Body of pancreas (tissue), 4 donors: ENCODE measurements at regions not wholly inside any gene's neighbourhood (a gene's known extent, or its start where the extent isn't known, plus 50 kb on each side); places are given as distances from the start of the nearest gene placed in this dataset.

Experiments used
- ATAC-seq: fragments of 150-250 bp; one replicate; pipeline ENCODE4 v1.9.1; 2016
- DNase-seq, 4 donors: peaks; one replicate each; pipeline ENCODE4 v3.0.0-alpha.2; 2019
- H3K27ac ChIP-seq, 4 donors: fragments of 200-600 bp; sonication (generic); 1 replicate in 3 of 4; 2 replicates in 1 of 4; pipeline versions ENCODE4 v1.5.1 to v1.6.1; 2016 to 2019; ENCODE audit warnings: mild to moderate bottlenecking in 1 of 4, mixed read lengths in 1 of 4, moderate library complexity in 1 of 4
- H3K27me3 ChIP-seq, 2 donors: fragments of 200-600 bp; sonication (generic); one replicate each; pipeline ENCODE4 v1.6.0; 2016; ENCODE audit warnings: mild to moderate bottlenecking in 1 of 2
- H3K36me3 ChIP-seq, 2 donors: fragments of 200-600 bp; sonication (generic); replicated peaks in 1 of 2; 2 replicates each; pipeline ENCODE4 v1.5.1; 2016; ENCODE audit warnings: low read depth in 2 of 2; ENCODE audit not compliant: insufficient read depth in 1 of 2
- H3K4me1 ChIP-seq: fragments of 200-600 bp; sonication (generic); one replicate; pipeline ENCODE4 v1.6.0; 2016
- H3K4me3 ChIP-seq, 2 donors: fragments of 200-600 bp; sonication (generic); 1 replicate in 1 of 2; 2 replicates in 1 of 2; pipeline ENCODE4 v1.5.1; 2016 to 2019
- H3K9me3 ChIP-seq, 3 donors: fragments of 200-600 bp; sonication (generic); 1 replicate in 2 of 3; 2 replicates in 1 of 3; pipeline ENCODE4 v1.5.1; 2016
- CTCF ChIP-seq, 7 experiments: fragments of 450-650 bp in 4 of 7; fragments of 200-600 bp in 3 of 7; sonication (generic) in 3 of 7; IDR thresholded peaks; one replicate each; pipeline ENCODE4 v1.5.1; 2016 to 2019; ENCODE audit warnings: antibody characterized with exemption in 7 of 7
- POLR2A ChIP-seq, 3 donors: fragments of 450-650 bp; IDR thresholded peaks; one replicate each; pipeline ENCODE4 v1.6.1; 2016; ENCODE audit warnings: antibody characterized with exemption in 3 of 3, mild to moderate bottlenecking in 2 of 3
- WGBS, 2 donors: methylation state at CpG; one replicate each; pipeline ENCODE4 v1.1.5; 2017; 5-methylcytosine and 5-hydroxymethylcytosine counted together
- intact Hi-C: fragments of 100-400 bp; cut with DNase I; formaldehyde crosslinking; loops from one replicate; pipeline ENCODE4 v1.15.1; 2023

- no peak for ATAC-seq
- DNase-seq, result no peak
- Histone ChIP-seq H3K27me3 (no peaks in the 10 kb centered on the region), H3K4me3 (no peak overlapping the region), H3K36me3 (no peaks in the 10 kb centered on the region), H3K4me1 (no peaks in the 10 kb centered on the region), H3K27ac (no peak overlapping the region), H3K9me3 (no peaks in the 10 kb centered on the region)
- intact Hi-C loops, result no loop called here
- no peak for TF ChIP-seq CTCF (IDR thresholded peaks at IDR 0.05)
- TF ChIP-seq POLR2A (IDR thresholded peaks at IDR 0.05), result no peak
- 75 to 89% methylated on average over 2 of the region's 2 CpGs for WGBS, 2 donors
Observed at GRCh38 chr5:120354126-120354525, 110.0 kb upstream of the PRR16 start.

GRCh38 chr5:120358949-120359348 is 105.2 kb upstream of the PRR16 start:
- no peak for DNase-seq
- WGBS, 2 donors, result 73 to 80% methylated on average over 3 of the region's 3 CpGs
- no peaks in the 10 kb centered on the region for H3K36me3 ChIP-seq
- no peaks in the 10 kb centered on the region for H3K9me3 ChIP-seq
- no peak for ATAC-seq
- no peaks in the 10 kb centered on the region for H3K27me3 ChIP-seq
- H3K27ac ChIP-seq, result no peak overlapping the region
- H3K4me3 ChIP-seq, result no peak overlapping the region
- no peaks in the 10 kb centered on the region for H3K4me1 ChIP-seq
- TF ChIP-seq CTCF (IDR thresholded peaks at IDR 0.05) (no peak), POLR2A (IDR thresholded peaks at IDR 0.05) (no peak)
- intact Hi-C loops, result no loop called here

DNA sequence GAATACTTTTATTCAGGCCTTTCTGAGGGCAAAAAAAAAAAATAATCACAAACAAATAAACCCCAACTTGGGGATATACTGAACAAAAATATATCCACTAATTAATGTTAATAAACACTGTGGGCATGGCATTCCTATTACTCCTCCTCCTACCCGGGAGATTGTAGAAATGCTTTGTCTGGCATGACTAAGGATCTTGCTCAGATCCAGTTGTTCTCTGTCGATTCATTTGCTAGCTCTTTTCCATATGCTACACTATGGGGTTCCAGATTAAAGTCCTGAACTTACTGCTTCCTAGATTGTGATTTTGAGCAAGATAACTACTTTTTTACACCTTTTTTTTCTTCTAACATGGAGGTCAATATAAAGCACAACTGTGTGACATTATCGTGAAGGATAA is 102.2 kb upstream of the PRR16 start:
- H3K9me3 ChIP-seq, result no peaks in the 10 kb centered on the region
- no peaks in the 10 kb centered on the region for H3K36me3 ChIP-seq
- intact Hi-C loops, result no loop called here
- H3K27me3 ChIP-seq, result no peaks in the 10 kb centered on the region
- no peak overlapping the region for H3K27ac ChIP-seq
- no peaks in the 10 kb centered on the region for H3K4me1 ChIP-seq
- WGBS, 2 donors, result 61 to 64% methylated on average over 3 of the region's 3 CpGs
- no peak for TF ChIP-seq POLR2A (IDR thresholded peaks at IDR 0.05)
- TF ChIP-seq CTCF (IDR thresholded peaks at IDR 0.05), result no peak
- ATAC-seq (no peak), DNase-seq (no peak)
- H3K4me3 ChIP-seq, result no peak overlapping the region

GRCh38 chr5:120362426-120362825 is 101.7 kb upstream of the PRR16 start:
- Histone ChIP-seq H3K27ac (no peak overlapping the region), H3K27me3 (no peaks in the 10 kb centered on the region), H3K4me1 (no peaks in the 10 kb centered on the region), H3K36me3 (no peaks in the 10 kb centered on the region), H3K4me3 (no peak overlapping the region), H3K9me3 (no peaks in the 10 kb centered on the region)
- 80 to 86% methylated on average over 5 of the region's 5 CpGs for WGBS, 2 donors
- intact Hi-C loops, result no loop called here
- no peak for ATAC-seq
- TF ChIP-seq CTCF (IDR thresholded peaks at IDR 0.05), result no peak
- no peak for TF ChIP-seq POLR2A (IDR thresholded peaks at IDR 0.05)
- no peak for DNase-seq

GRCh38 chr5:120365656-120366446 is 98.2 kb upstream of the PRR16 start:
- TF ChIP-seq POLR2A (IDR thresholded peaks at IDR 0.05) (no peak), CTCF (IDR thresholded peaks at IDR 0.05) (no peak)
- H3K27me3 ChIP-seq, result no peaks in the 10 kb centered on the region
- no peak overlapping the region for H3K27ac ChIP-seq
- ATAC-seq (no peak), DNase-seq (no peak)
- WGBS, 2 donors, result 79 to 80% methylated on average over 7 of the region's 7 CpGs
- no peak overlapping the region for H3K4me3 ChIP-seq
- peaks cover 9% of the 10 kb centered on the region for H3K4me1 ChIP-seq
- H3K9me3 ChIP-seq, result no peaks in the 10 kb centered on the region
- H3K36me3 ChIP-seq, result no peaks in the 10 kb centered on the region
- intact Hi-C loops, result no loop called here
